ENCODE measurements at regions not wholly inside any gene's neighbourhood (a gene's known extent, or its start where the extent isn't known, plus 50 kb on each side); places are given as distances from the start of the nearest gene placed in this dataset.

- DNase-seq (ENCODE audit: low read depth): no peak
Observed at GRCh38 chr2:67954093-67954748, 108.6 kb downstream of the C1D start.

- DNase-seq (ENCODE audit: low read depth): no peak
Observed at GRCh38 chr2:67955748-67956603, 106.8 kb downstream of the C1D start.

GRCh38 chr2:67965246-67965645 lies 97.6 kb downstream of the C1D start:
- no peak for DNase-seq (ENCODE audit: low read depth)

- no peak for DNase-seq (ENCODE audit: low read depth)
Observed at GRCh38 chr2:67970071-67970470, 92.7 kb downstream of the C1D start.

- no peak for DNase-seq (ENCODE audit: low read depth)
Observed at GRCh38 chr2:67970542-67970941, 92.3 kb downstream of the C1D start.

- DNase-seq (ENCODE audit: low read depth): no peak
Observed at GRCh38 chr2:67974559-67975430, 88.0 kb downstream of the C1D start.

- no peak for DNase-seq (ENCODE audit: low read depth)
Observed at GRCh38 chr2:67977464-67977863, 85.3 kb downstream of the C1D start.

GRCh38 chr2:67982956-67983355 lies 79.8 kb downstream of the C1D start:
- DNase-seq (ENCODE audit: low read depth): peak; percentile 21

- DNase-seq (ENCODE audit: low read depth): no peak
Observed at GRCh38 chr2:67984600-67984999, 78.2 kb downstream of the C1D start.

- no peak for DNase-seq (ENCODE audit: low read depth)
Observed at GRCh38 chr2:67985586-67985985, 77.2 kb downstream of the C1D start.

GRCh38 chr2:67986258-67986657 lies 76.5 kb downstream of the C1D start:
- no peak for DNase-seq (ENCODE audit: low read depth)

Measured in LHCN-M2 (cell line).